HCT116 (cell line): ENCODE measurements at regions not wholly inside any gene's neighbourhood (a gene's known extent, or its start where the extent isn't known, plus 50 kb on each side); places are given as distances from the start of the nearest gene placed in this dataset.

Source experiments
- CTCF ChIP-seq, 3 experiments: fragments of 200-600 bp in 1 of 3; sonication (generic) in 1 of 3; IDR thresholded peaks in 2 of 3; conservative IDR thresholded peaks in 1 of 3; 2 replicates each; pipeline ENCODE4 v1.5.1; 2012 to 2017; ENCODE audit warnings: low read depth in 2 of 3, low read length in 2 of 3, antibody characterized with exemption in 1 of 3, borderline replicate concordance in 1 of 3, control low read depth in 1 of 3, mild to moderate bottlenecking in 1 of 3, mixed read lengths in 1 of 3, mixed run types in 1 of 3, moderate library complexity in 1 of 3; ENCODE audit not compliant: insufficient read depth in 1 of 3
- FOSL1 ChIP-seq: IDR thresholded peaks from 2 replicates; pipeline ENCODE4 v1.6.1; 2012; ENCODE audit warnings: low read depth
- JUND ChIP-seq: IDR thresholded peaks from 2 replicates; pipeline ENCODE4 v1.6.1; 2012
- POLR2A ChIP-seq: IDR thresholded peaks from 2 replicates; pipeline ENCODE4 v1.7.0; 2011; ENCODE audit warnings: borderline replicate concordance; ENCODE audit not compliant: insufficient read depth, insufficient read length; ENCODE audit errors: extremely low read depth
- POLR2AphosphoS5 ChIP-seq: IDR thresholded peaks from 2 replicates; pipeline ENCODE4 v1.6.1; 2011; ENCODE audit warnings: mild to moderate bottlenecking, low read depth, low read length, moderate library complexity
- RAD21 ChIP-seq: IDR thresholded peaks from 2 replicates; pipeline ENCODE4 v1.6.1; 2012; ENCODE audit warnings: low read depth, mild to moderate bottlenecking
- TCF7L2 ChIP-seq: IDR thresholded peaks from 2 replicates; pipeline ENCODE4 v1.7.0; 2011; ENCODE audit warnings: borderline replicate concordance, inconsistent platforms; ENCODE audit not compliant: insufficient read depth, insufficient read length; ENCODE audit errors: extremely low read depth
- YY1 ChIP-seq: IDR thresholded peaks from 2 replicates; pipeline ENCODE4 v1.6.1; 2011; ENCODE audit warnings: low read length, low read depth, moderate library complexity, mild to moderate bottlenecking; ENCODE audit not compliant: insufficient replicate concordance; ENCODE audit errors: extremely low read depth
- ZBTB33 ChIP-seq: IDR thresholded peaks from 2 replicates; pipeline ENCODE4 v1.6.1; 2011; ENCODE audit warnings: mild to moderate bottlenecking, low read length, moderate library complexity; ENCODE audit not compliant: insufficient replicate concordance; ENCODE audit errors: extremely low read depth
- ZNF274 ChIP-seq: fragments of 200-500 bp; sonication (Bioruptor generic); IDR thresholded peaks from 2 replicates; pipeline ENCODE4 v1.6.1; 2014; ENCODE audit warnings: mild to moderate bottlenecking, low read depth, low read length, inconsistent platforms

GRCh38 chr6:140071601-140072062, 697.2 kb upstream of the CITED2 start:
- no peak for TF ChIP-seq YY1
- no peak for TF ChIP-seq CTCF (IDR thresholded peaks at IDR 0.05 in 2 of 3, conservative IDR thresholded peaks at IDR 0.05 in 1 of 3; ENCODE audit: borderline replicate concordance in 1 of 3, insufficient read depth in 1 of 3, low read depth in 2 of 3, low read length in 2 of 3)
- no peak for TF ChIP-seq ZNF274
- no peak for TF ChIP-seq FOSL1
- TF ChIP-seq POLR2A: no peak
- TF ChIP-seq POLR2AphosphoS5: no peak
- TF ChIP-seq RAD21: no peak
- TF ChIP-seq TCF7L2: no peak
- no peak for TF ChIP-seq JUND
- no peak for TF ChIP-seq ZBTB33
